ENCODE measurements at regions not wholly inside any gene's neighbourhood (a gene's known extent, or its start where the extent isn't known, plus 50 kb on each side); places are given as distances from the start of the nearest gene placed in this dataset.

- intact Hi-C loops (cut with DNase I), result no loop called here
- Histone ChIP-seq H3K36me3 (replicated peaks in 1 of 2; ENCODE audit: insufficient read depth in 1 of 2, low read depth in 2 of 2) (no peaks in the 10 kb centered on the region), H3K4me3 (no peak overlapping the region), H3K4me1 (no peaks in the 10 kb centered on the region), H3K27ac (no peak overlapping the region), H3K27me3 (no peaks in the 10 kb centered on the region), H3K9me3 (no peaks in the 10 kb centered on the region)
- TF ChIP-seq POLR2A (IDR thresholded peaks at IDR 0.05) (no peak), CTCF (IDR thresholded peaks at IDR 0.05) (no peak)
- WGBS, 2 donors, result 41 to 52% methylated on average over 1 of the region's 1 CpG
- ATAC-seq (no peak), DNase-seq (no peak)
These were observed 54.6 kb upstream of the CCDC150 start for GRCh38 chr2:196584903-196585302.

- 43 to 57% methylated on average over 6 of the region's 6 CpGs for WGBS, 2 donors
- intact Hi-C loops (cut with DNase I), result no loop called here
- Histone ChIP-seq H3K9me3 (no peaks in the 10 kb centered on the region), H3K36me3 (replicated peaks in 1 of 2; ENCODE audit: insufficient read depth in 1 of 2, low read depth in 2 of 2) (no peaks in the 10 kb centered on the region), H3K27ac (no peak overlapping the region), H3K27me3 (no peaks in the 10 kb centered on the region), H3K4me3 (no peak overlapping the region), H3K4me1 (no peaks in the 10 kb centered on the region)
- ATAC-seq, result no peak
- no peak for DNase-seq
- TF ChIP-seq CTCF (IDR thresholded peaks at IDR 0.05), result no peak
- TF ChIP-seq POLR2A (IDR thresholded peaks at IDR 0.05), result no peak
These were observed 53.0 kb upstream of the CCDC150 start for GRCh38 chr2:196586511-196586991.

- no peak for DNase-seq
- H3K4me1 ChIP-seq, result peaks cover under 1% of the 10 kb centered on the region
- no peak overlapping the region for H3K4me3 ChIP-seq
- intact Hi-C loops (cut with DNase I), result no loop called here
- H3K9me3 ChIP-seq, result no peaks in the 10 kb centered on the region
- no peak for ATAC-seq
- no peaks in the 10 kb centered on the region for H3K27me3 ChIP-seq
- 56% methylated on average over 3 of the region's 3 CpGs for WGBS, 2 donors
- H3K36me3 ChIP-seq (replicated peaks in 1 of 2; ENCODE audit: insufficient read depth in 1 of 2, low read depth in 2 of 2), result no peaks in the 10 kb centered on the region
- H3K27ac ChIP-seq, result no peak overlapping the region
- TF ChIP-seq POLR2A (IDR thresholded peaks at IDR 0.05), result no peak
- TF ChIP-seq CTCF (IDR thresholded peaks at IDR 0.05), result no peak
These were observed 52.5 kb upstream of the CCDC150 start for GRCh38 chr2:196587056-196587455.

GRCh38 chr2:196587739-196588138, 51.8 kb upstream of the CCDC150 start:
- 0 to 58% methylated on average over 1 of the region's 1 CpG for WGBS, 2 donors
- H3K9me3 ChIP-seq, result no peaks in the 10 kb centered on the region
- TF ChIP-seq POLR2A (IDR thresholded peaks at IDR 0.05) (no peak), CTCF (IDR thresholded peaks at IDR 0.05) (no peak)
- no peaks in the 10 kb centered on the region for H3K27me3 ChIP-seq
- no peak for ATAC-seq
- intact Hi-C loops (cut with DNase I), result no loop called here
- no peak overlapping the region for H3K4me3 ChIP-seq
- peaks cover 5% of the 10 kb centered on the region for H3K4me1 ChIP-seq
- H3K27ac ChIP-seq, result no peak overlapping the region
- no peaks in the 10 kb centered on the region for H3K36me3 ChIP-seq (replicated peaks in 1 of 2; ENCODE audit: insufficient read depth in 1 of 2, low read depth in 2 of 2)
- no peak for DNase-seq

- TF ChIP-seq CTCF (IDR thresholded peaks at IDR 0.05) (no peak), POLR2A (IDR thresholded peaks at IDR 0.05) (no peak)
- H3K4me1 ChIP-seq, result peaks cover 10% of the 10 kb centered on the region
- DNase-seq (no peak), ATAC-seq (no peak)
- intact Hi-C loops (cut with DNase I), result no loop called here
- H3K4me3 ChIP-seq, result no peak overlapping the region
- H3K27me3 ChIP-seq, result no peaks in the 10 kb centered on the region
- H3K27ac ChIP-seq, result no peak overlapping the region
- no peaks in the 10 kb centered on the region for H3K36me3 ChIP-seq (replicated peaks in 1 of 2; ENCODE audit: insufficient read depth in 1 of 2, low read depth in 2 of 2)
- 50 to 60% methylated on average over 1 of the region's 1 CpG for WGBS, 2 donors
- H3K9me3 ChIP-seq, result no peaks in the 10 kb centered on the region
These were observed 50.1 kb upstream of the CCDC150 start for GRCh38 chr2:196589419-196589818.
